HCEC 1CT (cell line): ENCODE measurements at regions not wholly inside any gene's neighbourhood (a gene's known extent, or its start where the extent isn't known, plus 50 kb on each side); places are given as distances from the start of the nearest gene placed in this dataset.

Source experiments
- DNase-seq: peaks from one replicate; pipeline ENCODE4 v3.0.0-alpha.2; 2017

- no peak for DNase-seq
Observed at GRCh38 chr16:8373676-8374431, 216.5 kb downstream of the TMEM114 start.

- DNase-seq = no peak
Observed at GRCh38 chr16:8372141-8372540, 218.2 kb downstream of the TMEM114 start.

- DNase-seq = peak; percentile 53
Observed at GRCh38 chr16:8370374-8371270, 219.7 kb downstream of the TMEM114 start.

GRCh38 chr16:8358937-8359336 lies 231.4 kb downstream of the TMEM114 start:
- no peak for DNase-seq

GRCh38 chr16:8355675-8356074 lies 234.6 kb downstream of the TMEM114 start:
- DNase-seq = no peak

GRCh38 chr16:8346294-8346693 lies 244.0 kb downstream of the TMEM114 start:
- no peak for DNase-seq

- DNase-seq = no peak
Observed at GRCh38 chr16:8342276-8342675, 248.0 kb downstream of the TMEM114 start.

GRCh38 chr16:8330761-8331160 lies 259.6 kb downstream of the TMEM114 start:
- no peak for DNase-seq

- DNase-seq = no peak
Observed at GRCh38 chr16:8326232-8326631, 264.1 kb downstream of the TMEM114 start.

- no peak for DNase-seq
Observed at GRCh38 chr16:8323153-8323552, 267.2 kb downstream of the TMEM114 start.

GRCh38 chr16:8320131-8320530 lies 270.2 kb downstream of the TMEM114 start:
- no peak for DNase-seq

GRCh38 chr16:8310816-8311215 lies 279.5 kb downstream of the TMEM114 start:
- no peak for DNase-seq

- no peak for DNase-seq
Observed at GRCh38 chr16:8310323-8310722, 280.0 kb downstream of the TMEM114 start.

GRCh38 chr16:8305201-8305600 lies 285.1 kb downstream of the TMEM114 start:
- no peak for DNase-seq

GRCh38 chr16:8299635-8300034 lies 290.7 kb downstream of the TMEM114 start:
- DNase-seq = no peak

- no peak for DNase-seq
Observed at GRCh38 chr16:8295513-8296237, 294.6 kb downstream of the TMEM114 start.

- no peak for DNase-seq
Observed at GRCh38 chr16:8293413-8293812, 296.9 kb downstream of the TMEM114 start.

GRCh38 chr16:8292271-8292670 lies 298.0 kb downstream of the TMEM114 start:
- no peak for DNase-seq

GRCh38 chr16:8286348-8286747 lies 304.0 kb downstream of the TMEM114 start:
- no peak for DNase-seq

- DNase-seq = no peak
Observed at GRCh38 chr16:8283195-8283594, 307.1 kb downstream of the TMEM114 start.

- no peak for DNase-seq
Observed at GRCh38 chr16:8278031-8278580, 312.2 kb downstream of the TMEM114 start.

GRCh38 chr16:8271344-8271743 lies 319.0 kb downstream of the TMEM114 start:
- DNase-seq = no peak

- DNase-seq = no peak
Observed at GRCh38 chr16:8262299-8262698, 328.0 kb downstream of the TMEM114 start.
